GM18907 (cell line): ENCODE measurements at regions not wholly inside any gene's neighbourhood (a gene's known extent, or its start where the extent isn't known, plus 50 kb on each side); places are given as distances from the start of the nearest gene placed in this dataset.
"Not testable (repeated sequence)": the region's sequence is repeated elsewhere in the genome, so short reads cannot be mapped to it uniquely, and the experiment has no call there.

ENCODE experiments used
- ATAC-seq: cut with Tn5 transposase; IDR thresholded peaks from one replicate; pipeline ENCODE4 v1.9.1; 2021; ENCODE audit warnings: mild to moderate bottlenecking, moderate library complexity; ENCODE audit not compliant: unreplicated experiment

- ATAC-seq = no peak
These were observed 225.9 kb upstream of the MYO3A start for GRCh38 chr10:25707976-25708671.

- ATAC-seq = no peak
These were observed 220.2 kb upstream of the MYO3A start for GRCh38 chr10:25713894-25714240.

- ATAC-seq = no peak
These were observed 209.8 kb upstream of the MYO3A start for GRCh38 chr10:25724241-25724640.

- peak; percentile 89 for ATAC-seq
These were observed 207.9 kb upstream of the MYO3A start for GRCh38 chr10:25725917-25726716.

DNA sequence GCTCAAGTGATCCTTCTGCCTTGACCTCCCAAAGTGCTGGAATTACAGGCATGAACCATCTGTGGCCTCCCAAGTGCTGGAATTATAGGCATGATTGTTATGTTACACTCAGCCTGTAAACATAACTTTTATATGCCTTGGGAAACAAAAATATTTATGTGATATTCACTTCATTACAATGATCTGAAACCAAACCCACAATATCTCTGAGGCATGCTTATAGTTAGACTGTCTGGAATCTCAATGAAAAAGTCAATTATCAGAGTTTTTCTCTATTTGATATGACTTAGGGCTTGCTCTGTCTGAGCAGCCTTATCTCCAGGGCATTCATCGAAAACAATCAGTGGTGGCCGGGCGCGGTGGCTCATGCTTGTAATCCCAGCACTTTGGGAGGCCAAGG is 195.3 kb upstream of the MYO3A start:
- ATAC-seq = no peak

DNA sequence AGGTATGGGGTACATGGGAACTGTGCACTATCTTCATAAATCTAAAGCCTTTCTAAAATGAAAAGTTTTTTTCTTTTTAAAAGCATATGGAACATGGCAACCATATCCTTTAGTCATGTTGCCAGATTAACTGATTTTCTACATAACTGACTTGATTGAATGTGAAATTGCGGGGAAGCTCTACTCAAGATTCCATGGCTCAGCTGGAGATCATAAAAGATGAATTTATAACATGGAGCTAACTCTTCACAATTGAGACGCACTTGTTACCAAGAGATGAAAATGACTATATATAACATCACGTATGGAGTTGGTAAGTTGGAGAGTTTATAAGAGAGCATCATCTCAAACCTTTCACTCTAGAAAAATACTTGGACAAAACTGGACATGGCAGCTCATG is 190.2 kb upstream of the MYO3A start:
- ATAC-seq = no peak

DNA sequence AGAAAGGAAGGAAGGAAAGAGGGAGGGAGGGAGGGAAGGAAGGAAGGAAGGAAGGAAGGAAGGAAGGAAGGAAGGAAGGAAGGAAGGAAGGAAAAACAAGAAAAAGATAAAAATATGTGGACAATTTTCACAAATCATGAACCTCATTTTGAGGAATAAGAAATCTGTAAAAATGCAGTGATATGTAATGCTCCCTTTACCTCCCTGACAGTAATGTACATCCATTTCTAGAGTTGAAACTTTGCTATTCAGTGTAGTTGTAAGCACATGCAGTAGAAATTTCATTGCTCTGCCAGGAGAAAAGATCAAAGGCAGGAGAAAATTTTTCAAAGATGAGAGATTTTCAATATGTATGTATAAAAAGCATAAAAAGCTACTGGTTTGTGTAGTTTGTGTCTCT is 189.5 kb upstream of the MYO3A start:
- ATAC-seq = no peak

- no peak for ATAC-seq
These were observed 188.1 kb upstream of the MYO3A start for GRCh38 chr10:25745976-25746375.

- ATAC-seq = no peak
These were observed 186.9 kb upstream of the MYO3A start for GRCh38 chr10:25747084-25747483.

DNA sequence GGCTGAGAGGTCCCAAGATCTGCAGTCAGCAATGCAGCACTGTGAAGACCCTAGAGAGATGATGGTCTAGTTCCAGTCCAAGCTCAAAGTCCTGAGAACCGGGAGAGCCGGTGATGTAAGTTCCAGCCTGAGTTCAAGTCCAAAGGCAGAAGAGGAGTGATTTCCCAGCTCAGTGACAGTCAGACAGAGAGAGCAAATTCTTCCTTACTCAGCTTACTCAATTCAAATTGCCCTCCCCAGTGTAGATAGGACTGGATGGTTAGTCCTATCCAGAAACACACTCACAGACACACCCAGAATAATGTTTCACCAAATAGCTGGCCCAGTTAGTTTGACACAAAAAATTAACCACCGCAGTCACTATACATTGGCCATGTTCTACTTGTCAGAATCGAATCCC is 185.5 kb upstream of the MYO3A start:
- ATAC-seq = no peak

- ATAC-seq = no peak
These were observed 180.3 kb upstream of the MYO3A start for GRCh38 chr10:25753776-25754175.

GRCh38 chr10:25755874-25756273 is 178.2 kb upstream of the MYO3A start:
- not testable (repeated sequence) for ATAC-seq

- no peak for ATAC-seq
These were observed 177.2 kb upstream of the MYO3A start for GRCh38 chr10:25756784-25757183.

- ATAC-seq = no peak
These were observed 176.0 kb upstream of the MYO3A start for GRCh38 chr10:25758041-25758457.

- no peak for ATAC-seq
These were observed 175.5 kb upstream of the MYO3A start for GRCh38 chr10:25758511-25758910.

DNA sequence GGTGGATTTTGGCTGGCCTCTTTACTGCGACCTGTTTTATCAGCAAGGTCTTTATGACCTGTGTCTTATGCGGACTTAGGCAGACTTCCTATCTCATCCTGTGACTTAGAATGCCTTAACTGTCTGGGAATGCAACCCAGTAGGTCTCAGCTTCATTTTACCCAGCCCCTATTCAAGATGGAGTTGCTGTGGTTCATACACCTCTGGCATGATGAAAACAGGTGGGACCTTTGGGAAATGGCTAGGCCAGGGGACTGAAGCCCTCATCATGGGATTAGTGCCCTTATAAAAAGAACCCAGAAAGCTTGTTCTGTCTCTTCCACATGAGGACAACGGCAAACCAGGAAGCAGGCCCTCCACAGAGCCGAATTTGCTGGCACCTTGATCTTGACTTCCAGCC is 172.1 kb upstream of the MYO3A start:
- ATAC-seq = no peak

GRCh38 chr10:25766213-25766612 is 167.8 kb upstream of the MYO3A start:
- no peak for ATAC-seq

GRCh38 chr10:25766687-25767221 is 167.3 kb upstream of the MYO3A start:
- no peak for ATAC-seq

- no peak for ATAC-seq
These were observed 165.9 kb upstream of the MYO3A start for GRCh38 chr10:25768167-25768566.

GRCh38 chr10:25778646-25779045 is 155.4 kb upstream of the MYO3A start:
- no peak for ATAC-seq

- no peak for ATAC-seq
These were observed 147.9 kb upstream of the MYO3A start for GRCh38 chr10:25786161-25786560.

DNA sequence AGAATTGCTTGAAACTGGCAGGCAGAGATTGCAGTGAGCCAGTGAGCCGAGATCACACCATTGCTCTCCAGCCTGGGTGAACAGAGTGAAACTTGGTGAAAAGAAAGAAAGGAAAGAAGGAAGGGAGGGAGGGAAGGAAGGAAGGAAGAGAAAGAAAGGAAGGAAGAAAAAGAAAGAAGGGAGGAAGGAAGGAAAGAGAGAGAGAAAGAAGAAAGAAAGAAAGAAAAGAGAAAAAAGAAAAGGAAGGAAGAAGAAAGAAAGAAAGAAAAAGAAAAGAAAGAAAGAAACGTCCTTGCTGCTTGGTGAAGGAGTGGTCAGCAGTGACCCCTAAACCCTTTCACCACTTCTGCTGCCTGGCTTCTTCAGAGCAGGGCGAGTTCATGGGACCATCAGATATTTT is 147.1 kb upstream of the MYO3A start:
- no peak for ATAC-seq
